WI38 (cell line): ENCODE measurements at regions not wholly inside any gene's neighbourhood (a gene's known extent, or its start where the extent isn't known, plus 50 kb on each side); places are given as distances from the start of the nearest gene placed in this dataset.

ENCODE experiments used
- H3K4me3 ChIP-seq: 2 replicates; pipeline ENCODE4 v1.5.1; 2011; ENCODE audit warnings: low read depth, mild to moderate bottlenecking, control low read depth, low read length
- CTCF ChIP-seq: IDR thresholded peaks from 2 replicates; pipeline ENCODE4 v1.5.1; 2012; ENCODE audit warnings: low read depth, mild to moderate bottlenecking, control low read depth, low read length

GRCh38 chr10:44774676-44775401 is 136.3 kb upstream of the TMEM72 start:
- no peak overlapping the region for H3K4me3 ChIP-seq
- no peak for TF ChIP-seq CTCF

- TF ChIP-seq CTCF = no peak
- H3K4me3 ChIP-seq = no peak overlapping the region
Observed at GRCh38 chr10:44775402-44775741, 135.8 kb upstream of the TMEM72 start.

- H3K4me3 ChIP-seq = no peak overlapping the region
- TF ChIP-seq CTCF = no peak
Observed at GRCh38 chr10:44776181-44776580, 135.0 kb upstream of the TMEM72 start.

- no peak for TF ChIP-seq CTCF
- H3K4me3 ChIP-seq = no peak overlapping the region
Observed at GRCh38 chr10:44779511-44779910, 131.6 kb upstream of the TMEM72 start.

- no peak overlapping the region for H3K4me3 ChIP-seq
Observed at GRCh38 chr10:44780426-44780825, 130.7 kb upstream of the TMEM72 start.

GRCh38 chr10:44781131-44781530 is 130.0 kb upstream of the TMEM72 start:
- no peak overlapping the region for H3K4me3 ChIP-seq
- no peak for TF ChIP-seq CTCF

More at GRCh38 chr10:44780426-44780825, 130.7 kb upstream of the TMEM72 start:
- no peak for TF ChIP-seq CTCF

- no peak overlapping the region for H3K4me3 ChIP-seq
- TF ChIP-seq CTCF = no peak
Observed at GRCh38 chr10:44786286-44786850, 124.8 kb upstream of the TMEM72 start.
